NCI-H2029 treated with DMSO at 0.1 percent for 48 hours (cell line): ENCODE measurements at regions not wholly inside any gene's neighbourhood (a gene's known extent, or its start where the extent isn't known, plus 50 kb on each side); places are given as distances from the start of the nearest gene placed in this dataset.
A peak's percentile ranks its signal among the peaks of the same experiment; 100 is the strongest.
"Not testable (repeated sequence)": the region's sequence is repeated elsewhere in the genome, so short reads cannot be mapped to it uniquely, and the experiment has no call there.

Experiments
- DNase-seq: peaks from one replicate; lab custom pipeline; 2025; lab: John Stamatoyannopoulos, UW

DNA sequence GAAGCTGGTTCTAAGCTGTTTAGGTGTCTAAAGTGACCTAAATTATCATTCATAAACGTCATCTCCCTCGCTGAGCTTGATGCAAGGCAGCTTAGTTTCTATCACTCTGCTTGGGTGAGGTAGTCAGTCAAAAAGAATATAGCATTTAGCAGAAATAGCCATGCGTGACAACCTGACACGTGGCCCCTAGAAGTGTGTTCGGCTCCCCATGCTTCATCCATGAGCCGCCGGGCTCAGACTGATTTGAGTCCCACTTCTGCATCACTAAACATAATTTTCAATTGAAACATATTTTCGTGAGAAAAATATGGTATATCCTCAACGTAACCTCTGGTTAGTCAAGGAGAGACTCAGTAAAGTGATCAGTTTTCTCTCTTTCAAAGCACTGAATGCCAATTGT is 459.8 kb downstream of the IRS2 start:
- no peak for DNase-seq

DNA sequence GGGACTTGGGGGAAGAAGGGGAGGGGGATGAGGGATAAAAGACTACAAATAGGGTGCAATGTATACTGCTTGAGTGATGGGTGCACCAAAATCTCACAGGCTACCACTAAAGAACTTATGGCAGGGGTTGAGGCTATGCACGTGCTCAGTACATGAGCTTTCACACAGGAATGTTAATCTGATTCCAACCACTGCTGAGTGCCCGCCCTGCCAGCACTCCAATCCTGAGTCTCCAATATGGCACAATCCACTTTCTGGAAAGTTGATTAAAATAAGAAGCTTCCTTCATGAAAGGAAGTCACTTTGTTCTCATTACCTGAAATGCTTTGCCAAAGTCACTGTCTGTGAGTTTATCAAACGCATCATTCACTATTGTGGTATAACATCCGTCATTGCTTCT is 463.0 kb downstream of the IRS2 start:
- DNase-seq = no peak

DNA sequence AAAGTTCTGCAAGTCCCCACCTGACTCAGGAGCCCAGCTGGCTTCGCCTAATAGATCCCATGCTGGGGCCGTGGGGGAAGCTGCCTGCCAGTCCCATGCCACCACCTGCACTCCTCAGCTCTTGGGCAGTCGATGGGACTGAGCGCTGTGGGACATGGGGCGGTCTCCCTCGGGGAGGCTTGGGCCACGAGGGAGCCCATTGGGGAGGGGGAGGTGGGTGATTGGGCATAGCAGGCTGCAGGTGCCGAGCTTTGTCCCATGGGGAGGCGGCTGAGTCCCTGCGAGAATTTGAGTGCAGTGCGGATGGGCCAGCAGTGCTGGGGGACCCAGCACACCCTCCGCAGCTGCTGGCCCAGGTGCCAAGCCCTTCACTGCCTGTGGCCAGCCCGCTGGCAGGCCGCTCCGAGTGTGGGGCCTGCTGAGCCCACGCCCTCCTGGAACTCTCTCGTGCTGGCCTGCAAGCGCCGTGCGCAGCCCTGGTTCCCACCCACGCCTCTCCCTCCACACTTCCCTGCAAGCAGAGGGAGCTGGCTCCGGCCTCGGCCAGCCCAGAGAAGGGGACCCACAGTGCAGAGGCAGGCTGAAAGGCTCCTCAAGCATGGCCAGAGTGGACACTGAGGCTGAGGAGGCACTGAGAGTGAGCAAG is 467.3 kb downstream of the IRS2 start:
- DNase-seq = no peak

DNA sequence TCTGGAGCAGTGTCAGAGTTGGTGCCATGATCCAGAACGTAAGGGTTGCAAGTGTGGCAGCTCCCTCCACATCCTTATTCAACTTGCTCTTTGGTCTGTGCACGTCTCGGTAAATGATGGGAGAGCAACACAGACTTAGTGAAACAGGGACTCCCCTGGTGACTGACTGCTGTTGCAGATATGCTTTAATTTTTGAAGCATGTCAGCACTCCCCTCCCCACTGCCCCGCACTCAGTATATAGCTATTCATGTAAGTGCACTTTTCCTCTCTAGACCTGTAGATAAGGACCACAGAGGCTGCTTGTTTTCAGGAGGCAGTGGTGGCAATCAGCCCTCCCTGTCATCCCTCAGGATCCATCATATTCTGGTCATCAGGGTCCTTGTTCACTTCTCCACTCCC is 470.9 kb downstream of the IRS2 start:
- DNase-seq = no peak

DNA sequence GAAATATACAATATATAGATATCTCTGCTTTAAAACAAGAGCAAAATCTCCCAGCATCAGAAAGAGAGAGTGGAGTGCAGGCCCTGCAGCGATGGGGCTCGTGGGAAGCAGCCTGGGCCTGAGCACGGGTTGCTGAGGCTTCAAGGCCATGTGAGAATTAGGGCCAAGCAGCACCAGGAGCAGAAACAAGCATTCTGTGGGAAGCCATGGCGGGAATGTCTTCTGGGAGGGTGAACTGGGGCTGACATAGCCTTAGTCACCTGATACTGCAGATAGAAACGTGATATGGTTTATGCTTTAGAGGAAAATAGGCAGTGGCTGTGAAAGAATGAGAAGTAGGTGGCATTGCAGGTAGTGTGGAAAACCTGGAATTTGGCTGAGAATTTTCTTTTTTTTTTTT is 472.3 kb downstream of the IRS2 start:
- no peak for DNase-seq

DNA sequence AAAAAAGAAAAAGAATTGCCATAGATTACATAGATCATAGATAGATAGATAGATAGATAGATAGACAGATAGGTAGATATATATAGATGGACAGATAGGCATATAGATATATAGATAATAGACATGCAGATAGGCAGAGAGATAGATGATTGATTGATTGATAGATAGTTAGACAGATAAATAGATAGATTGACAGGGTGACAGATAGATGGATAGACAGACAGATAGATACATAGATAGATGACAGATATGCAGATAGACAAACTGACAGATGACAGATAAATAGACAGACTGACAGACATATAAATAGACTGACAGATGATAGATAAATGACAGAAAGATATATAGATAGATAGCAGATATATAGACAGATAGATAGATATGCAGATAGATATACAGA is 474.0 kb downstream of the IRS2 start:
- no peak for DNase-seq

DNA sequence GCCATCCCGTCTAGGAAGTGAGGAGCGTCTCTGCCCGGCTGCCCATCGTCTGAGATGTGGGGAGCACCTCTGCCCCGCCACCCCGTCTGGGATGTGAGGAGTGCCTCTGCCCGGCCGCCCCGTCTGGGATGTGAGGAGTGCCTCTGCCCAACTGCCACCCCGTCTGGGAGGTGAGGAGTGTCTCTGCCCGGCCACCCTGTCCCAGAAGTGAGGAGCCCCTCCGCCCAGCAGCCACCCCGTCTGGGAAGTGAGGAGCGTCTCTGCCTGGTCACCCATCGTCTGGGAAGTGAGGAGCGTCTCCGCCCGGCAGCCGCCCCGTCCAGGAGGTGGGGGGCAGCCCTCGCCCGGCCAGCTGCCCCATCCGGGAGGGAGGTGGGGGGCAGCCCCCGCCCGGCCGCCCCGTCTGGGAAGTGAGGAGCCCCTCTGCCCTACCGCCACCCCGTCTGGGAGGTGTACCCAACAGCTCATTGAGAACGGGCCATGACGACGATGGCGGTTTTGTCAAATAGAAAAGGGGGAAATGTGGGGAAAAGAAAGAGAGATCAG is 474.9 kb downstream of the IRS2 start:
- not testable (repeated sequence) for DNase-seq

DNA sequence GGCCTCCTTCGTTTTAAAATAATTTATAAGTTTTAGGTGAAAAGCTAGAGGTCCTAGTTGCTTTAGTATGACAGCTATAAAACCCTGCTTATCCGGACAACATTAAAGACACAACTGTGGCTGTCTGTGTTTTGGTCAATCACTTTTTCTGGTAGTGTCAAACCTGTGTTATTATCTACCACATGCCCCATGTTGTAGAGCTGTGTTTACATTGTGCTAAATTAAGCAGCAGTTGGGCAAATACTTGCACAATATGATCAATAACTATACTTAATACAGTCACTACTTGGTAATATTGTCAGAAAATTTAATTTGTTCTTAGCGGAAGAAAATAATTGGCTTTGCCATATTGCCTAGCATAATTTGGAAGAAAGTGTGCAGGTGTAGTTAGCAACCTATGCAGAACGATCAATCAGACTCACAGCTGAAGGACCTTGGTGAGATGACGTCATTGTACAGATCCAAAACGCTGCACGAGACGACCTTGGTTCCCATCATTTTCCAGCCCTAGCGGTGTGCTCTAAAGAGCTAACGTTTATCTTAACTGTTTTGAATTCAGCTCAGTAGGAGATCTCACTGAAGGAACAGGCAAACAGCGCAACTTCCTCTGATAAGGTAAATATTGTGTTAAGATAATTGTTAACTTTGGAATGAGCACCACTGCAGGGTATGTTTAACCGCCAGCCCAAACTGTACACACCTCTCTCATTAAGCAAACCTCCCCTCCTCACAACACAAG is 476.6 kb downstream of the IRS2 start:
- DNase-seq = peak; percentile 33

DNA sequence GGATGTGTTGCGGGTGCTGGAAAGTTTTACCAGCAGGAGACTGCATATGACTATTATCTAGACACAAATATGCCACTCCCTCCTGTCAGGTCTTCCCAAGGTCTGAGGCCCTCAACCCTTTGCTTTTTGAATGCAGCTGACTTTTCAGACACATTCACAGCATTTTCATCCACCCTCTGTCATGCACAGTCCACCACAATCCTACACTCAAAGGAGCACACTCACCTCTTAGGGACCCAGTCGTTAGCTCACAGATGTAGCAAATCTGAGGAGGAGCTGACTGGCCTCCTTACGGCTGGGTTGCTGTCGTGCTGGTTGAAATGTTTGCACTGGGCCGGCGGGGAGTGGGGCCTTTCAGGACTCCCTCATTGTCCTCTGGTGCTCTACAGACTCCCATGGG is 479.4 kb downstream of the IRS2 start:
- no peak for DNase-seq

DNA sequence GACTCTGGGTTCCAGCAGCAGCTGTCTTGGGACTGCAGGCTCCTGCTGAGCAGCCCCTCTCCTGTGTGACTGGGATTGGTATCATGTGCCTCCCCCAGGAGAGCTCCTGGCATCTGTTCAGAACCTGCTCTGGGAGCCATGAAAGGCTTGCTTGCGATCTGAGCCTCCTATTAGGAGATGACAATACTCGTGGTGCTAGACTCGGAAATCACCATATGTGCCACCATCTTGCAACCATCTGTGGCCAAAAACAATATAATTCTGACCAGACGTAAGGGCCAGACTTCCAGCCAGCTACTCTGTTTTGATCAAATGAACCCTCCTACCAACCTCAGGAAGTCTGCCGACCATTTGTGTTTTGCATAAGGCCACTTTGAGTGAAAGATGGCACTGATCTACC is 484.7 kb downstream of the IRS2 start:
- DNase-seq = no peak

DNA sequence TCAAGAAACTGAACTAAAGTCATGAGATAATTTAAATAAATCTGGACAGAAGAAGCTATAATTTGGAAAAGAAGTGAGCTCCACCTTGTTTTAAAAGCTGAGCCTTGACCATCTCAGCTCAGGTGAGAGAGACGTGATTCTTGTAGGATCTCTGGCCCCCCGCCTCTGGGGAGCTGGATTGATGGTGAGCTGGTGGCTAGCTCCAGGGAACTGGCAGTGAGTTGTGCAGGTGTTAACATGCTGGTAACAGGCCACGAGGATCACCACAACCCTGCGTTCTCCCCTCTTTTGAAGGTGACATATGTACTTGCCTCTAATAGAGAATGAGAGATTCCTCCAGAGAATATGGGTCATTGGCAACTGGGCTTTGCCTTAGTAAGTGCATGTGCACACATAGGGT is 485.1 kb downstream of the IRS2 start:
- no peak for DNase-seq

DNA sequence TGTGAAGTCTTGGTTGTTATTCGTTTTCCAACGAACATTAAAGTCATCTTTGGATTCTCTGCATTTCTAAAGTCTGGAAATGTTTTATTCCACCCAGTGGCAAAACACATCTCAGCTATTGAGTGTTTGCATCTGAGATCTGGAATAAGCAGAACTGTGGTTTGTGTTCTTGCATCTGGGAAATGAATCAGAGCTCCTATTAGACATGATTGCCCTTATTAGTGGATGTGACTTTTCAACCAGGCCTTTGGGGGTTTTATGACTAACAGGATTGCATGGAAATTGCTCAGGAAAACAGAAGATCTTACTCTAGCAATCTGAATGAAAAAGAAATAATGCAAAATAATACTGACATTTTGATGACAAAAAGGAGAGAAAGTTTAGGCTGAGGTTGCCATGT is 488.8 kb downstream of the IRS2 start:
- no peak for DNase-seq

DNA sequence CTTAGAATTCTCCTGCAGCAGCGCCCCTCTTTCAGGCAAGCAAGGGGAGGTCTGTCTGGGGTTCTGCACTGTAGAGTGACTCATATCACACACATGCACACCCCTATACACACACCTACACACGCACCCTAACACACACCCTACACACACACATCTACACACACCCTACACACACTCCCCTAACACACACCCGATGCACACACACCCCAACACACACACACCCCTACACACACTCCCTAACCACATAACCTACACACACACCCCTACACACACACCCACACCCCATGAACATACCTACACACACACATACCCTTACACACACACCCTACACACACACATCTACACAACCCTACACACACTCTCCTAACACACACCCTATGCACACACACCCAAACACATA is 493.2 kb downstream of the IRS2 start:
- no peak for DNase-seq

DNA sequence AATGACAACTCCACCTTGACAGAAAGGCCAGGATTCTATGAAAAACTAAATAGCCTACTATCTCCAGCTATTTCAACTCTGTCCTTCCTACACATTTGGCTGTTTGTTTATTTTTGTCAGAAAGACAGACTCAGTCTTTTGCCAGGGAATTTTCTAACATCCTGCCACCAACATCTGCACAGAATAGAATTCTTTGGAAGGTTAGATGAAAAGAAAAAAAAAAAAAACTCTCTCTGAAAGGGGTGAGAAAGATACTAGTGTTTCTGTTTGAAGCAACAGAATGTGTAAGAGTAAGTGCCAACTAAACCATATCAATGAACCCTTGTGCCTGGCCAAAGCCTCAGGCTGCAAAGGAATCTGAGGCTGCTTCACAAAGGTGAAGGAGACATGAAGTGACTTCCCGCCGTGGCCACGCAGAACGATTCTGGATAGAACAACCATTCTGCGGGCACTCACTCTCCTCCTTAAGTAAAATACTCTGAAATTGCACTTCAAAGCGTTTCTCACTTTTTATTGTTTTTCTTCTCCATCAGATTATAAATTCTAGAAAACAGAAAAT is 498.2 kb downstream of the IRS2 start:
- no peak for DNase-seq

DNA sequence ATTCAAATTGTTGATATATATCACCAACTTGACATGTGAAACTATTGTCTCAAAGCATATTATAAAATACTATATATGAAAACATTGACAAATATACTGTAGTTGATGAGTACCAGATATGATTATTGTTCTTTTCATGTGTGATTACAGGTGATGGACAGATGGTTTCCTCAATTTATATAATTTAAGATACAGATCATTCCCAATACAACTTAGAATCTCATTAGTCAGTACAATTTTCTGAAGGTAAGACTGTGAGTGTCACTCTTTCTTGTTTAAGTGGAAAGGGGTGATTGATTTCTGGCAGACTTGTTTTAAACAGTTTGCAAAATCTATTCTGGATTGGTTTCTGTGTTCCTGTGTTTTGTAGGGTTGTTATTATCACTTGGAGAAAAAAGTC is 498.8 kb downstream of the IRS2 start:
- DNase-seq = no peak

DNA sequence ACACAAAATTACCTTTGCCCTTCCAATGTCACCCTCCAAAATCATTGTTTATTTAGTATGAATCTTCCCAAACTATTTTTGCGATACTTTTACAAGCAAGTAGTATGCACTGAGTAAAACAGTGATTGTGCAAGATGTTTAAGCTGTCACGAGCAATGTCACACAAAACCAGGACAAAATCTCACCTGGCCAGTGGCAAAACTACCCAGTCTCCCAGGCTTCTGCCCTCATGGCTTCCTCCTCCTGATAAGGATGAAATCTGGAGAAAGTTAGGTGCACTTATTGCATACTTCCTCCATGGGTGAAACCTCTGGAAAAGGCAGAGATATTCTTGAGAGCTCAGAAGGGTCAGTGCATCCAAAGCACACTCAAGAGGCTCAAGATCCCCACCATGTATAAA is 500.8 kb downstream of the IRS2 start:
- DNase-seq = no peak

DNA sequence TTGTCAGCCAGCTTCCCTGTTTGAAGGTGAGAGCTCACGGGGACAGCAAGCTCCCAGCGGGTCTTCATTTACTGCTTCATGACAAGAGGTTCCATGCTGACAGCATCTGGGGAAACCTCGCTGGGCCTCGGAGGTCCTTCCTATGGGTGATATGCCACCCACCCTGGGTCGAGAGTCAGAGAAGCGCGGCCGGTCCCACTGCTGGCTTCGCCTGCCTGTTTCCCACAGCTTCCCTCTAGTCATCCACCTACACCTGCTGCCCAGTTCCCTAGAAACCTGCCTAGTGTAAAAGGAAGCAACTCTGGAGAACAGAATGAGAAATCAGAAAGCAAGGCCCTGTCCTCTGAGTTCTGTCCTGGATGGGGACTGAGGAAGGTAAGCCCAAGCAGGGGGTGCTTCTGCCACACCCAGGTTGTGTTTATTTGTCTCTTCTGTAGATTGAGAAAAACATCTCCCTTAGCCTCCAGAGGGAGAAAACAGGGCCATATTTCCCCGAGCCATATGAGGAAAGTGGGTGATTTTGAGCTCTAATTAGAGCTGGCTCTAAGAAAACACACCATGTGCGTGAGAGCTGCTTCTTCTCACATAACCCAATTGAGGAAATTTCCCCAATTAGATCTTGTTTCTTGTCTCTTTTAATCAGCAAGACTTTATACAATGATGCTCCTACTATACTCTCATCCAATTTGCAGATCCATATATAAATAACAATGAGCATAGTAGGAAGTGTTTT is 504.3 kb downstream of the IRS2 start:
- no peak for DNase-seq

DNA sequence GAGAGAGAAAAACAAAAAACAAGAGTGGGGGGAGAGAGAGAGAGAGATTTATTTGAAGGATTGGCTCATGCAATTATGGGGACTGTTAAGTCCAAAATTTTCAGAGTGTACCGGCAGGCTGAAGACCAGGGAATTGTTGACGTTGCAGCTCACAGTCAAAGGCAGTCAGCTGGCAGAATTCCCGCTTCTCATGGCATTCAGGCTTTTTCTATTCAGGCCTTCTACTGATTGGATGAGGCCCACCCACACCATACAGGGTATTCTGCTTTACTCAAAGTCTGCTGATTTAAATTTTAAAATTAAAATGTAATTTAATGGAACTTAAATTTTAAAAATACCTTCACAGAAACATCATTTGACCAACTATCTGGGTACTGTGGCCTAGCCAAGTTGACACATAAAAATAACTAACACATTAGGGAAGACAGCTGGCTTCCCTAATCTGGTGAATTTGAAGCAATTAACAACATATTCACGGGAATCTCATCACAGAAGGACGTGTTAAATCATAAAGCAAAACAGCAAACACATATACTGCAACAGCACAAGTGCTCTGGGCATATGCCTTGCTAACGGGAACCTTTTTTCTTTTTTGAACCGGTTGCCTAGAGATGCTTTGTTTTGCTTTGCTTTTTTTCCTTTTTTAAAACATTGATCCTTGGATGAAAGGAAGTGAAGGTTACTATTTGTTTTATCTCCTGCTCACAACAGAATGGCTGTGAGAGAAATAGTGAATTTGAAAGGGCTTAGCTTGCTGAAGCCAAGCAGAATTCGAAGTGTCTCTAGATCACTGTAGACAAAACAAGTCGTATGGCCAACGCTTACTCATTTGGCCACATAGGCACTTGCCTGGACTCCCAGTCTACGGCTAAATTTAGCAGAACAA is 505.1 kb downstream of the IRS2 start:
- DNase-seq = no peak

DNA sequence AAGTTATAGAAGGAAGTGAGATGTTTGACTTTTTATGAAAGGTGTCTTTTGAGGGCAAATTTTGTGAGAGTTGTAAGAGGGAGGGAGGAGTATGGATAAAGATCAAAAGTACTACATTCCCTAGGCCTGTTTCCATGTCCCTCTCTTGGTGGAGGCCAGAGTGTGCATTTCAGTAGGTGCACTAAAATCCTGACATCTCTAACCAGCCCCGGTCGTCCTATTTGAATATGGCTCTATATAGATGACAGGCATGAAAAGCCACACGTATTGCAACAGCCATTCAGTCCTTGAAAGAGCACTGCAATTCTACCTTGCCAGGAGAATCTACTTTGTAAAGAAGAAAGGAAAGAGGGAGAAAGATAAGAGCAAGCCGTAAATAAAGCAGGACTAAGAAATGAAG is 510.1 kb downstream of the IRS2 start:
- DNase-seq = no peak

DNA sequence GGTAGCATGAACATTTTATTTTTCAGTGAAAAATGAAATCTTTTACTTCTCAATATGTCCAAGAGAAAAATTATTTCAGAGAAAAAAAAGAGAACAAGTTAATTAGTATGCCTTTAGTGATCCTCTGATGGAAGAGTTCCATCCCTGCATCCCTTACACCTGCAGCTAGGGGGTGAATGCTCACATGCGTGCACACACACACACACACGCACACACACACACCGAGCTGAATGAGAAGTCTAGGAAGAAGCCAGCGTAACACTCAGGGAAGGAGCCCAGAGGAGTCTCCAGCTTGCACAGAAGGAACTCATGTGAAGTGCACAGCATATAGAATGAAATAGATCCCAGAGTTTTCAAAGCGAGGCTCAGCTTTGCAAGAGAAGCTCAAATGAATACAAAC is 510.5 kb downstream of the IRS2 start:
- DNase-seq = no peak

DNA sequence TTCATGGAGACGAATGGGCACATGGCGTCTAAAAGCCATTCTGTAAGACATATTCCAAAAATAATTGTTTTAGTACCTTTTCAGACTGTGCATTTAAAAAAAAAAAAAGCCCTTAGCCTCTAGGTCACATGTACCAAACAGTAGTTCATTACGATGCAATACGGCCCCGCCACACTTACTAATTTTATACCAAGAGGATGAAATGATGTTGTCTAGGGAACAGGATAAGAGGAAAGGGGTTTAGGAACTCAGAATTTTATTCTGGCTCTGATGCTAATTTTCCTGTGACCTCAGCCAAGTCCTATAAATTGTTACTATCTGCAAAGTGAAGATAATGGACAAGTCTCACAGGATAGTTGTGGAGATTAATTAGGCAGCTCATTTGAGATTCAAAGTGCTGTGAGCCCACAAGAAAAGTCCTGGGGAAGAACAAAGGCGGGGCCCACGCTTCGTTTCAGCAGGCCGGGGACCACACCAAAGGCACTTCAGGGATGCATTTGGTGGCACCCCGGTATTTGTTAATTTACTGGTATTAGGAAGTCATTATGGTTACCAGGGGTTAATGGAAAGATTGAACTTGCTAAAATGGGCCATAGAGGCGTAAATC is 511.1 kb downstream of the IRS2 start:
- no peak for DNase-seq
